HK-2 (cell line): ENCODE measurements at regions not wholly inside any gene's neighbourhood (a gene's known extent, or its start where the extent isn't known, plus 50 kb on each side); places are given as distances from the start of the nearest gene placed in this dataset.
"Not testable (repeated sequence)": the region's sequence is repeated elsewhere in the genome, so short reads cannot be mapped to it uniquely, and the experiment has no call there.

Experiments
- DNase-seq: peaks from one replicate; pipeline ENCODE4 v3.0.0-alpha.2; 2018; ENCODE audit not compliant: unreplicated experiment

DNA sequence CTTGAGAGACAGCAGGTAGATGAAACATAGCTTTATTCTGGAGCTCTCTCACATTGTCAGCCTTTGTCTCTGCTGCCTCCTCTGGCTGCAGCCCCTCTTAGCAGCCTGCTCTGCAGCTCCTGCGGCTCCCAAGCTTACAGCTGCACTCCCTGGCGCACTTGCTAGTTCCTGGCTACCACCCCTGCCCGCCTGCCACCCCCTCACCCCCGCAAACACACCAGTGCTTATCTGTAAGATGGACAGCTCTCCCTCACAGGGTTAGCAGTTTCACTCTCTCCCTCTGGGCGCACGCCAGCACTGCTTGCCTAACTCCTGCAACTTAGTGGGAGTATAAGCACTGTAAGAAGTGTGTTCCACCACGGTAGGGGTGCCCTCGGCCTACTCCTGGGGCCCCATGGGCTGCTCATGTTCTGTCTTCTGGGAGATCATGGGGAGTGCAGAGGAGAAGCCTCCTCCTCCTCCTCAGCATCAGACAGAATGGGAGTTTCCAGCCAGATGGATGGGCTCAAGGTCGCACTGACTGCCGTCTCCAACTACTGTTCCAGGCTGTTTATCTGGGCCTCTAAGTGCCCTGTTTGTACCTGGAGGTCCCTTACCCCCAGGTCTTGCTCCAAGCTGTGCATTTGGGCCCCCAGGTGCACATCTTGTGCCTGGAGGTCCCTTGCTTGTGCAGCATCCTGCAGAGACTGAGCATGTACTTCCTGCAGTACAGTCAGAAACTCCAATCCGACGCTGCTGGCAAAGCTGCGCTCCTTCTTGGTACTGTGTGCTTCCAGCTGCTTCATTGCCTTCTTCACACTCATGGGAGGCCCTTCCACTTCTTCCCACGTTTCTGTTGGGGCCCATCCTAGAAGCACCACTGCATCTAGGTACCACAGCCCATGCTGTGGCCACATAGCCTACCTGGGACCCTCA is 1388.1 kb downstream of the AMY1C start:
- DNase-seq, result no peak

DNA sequence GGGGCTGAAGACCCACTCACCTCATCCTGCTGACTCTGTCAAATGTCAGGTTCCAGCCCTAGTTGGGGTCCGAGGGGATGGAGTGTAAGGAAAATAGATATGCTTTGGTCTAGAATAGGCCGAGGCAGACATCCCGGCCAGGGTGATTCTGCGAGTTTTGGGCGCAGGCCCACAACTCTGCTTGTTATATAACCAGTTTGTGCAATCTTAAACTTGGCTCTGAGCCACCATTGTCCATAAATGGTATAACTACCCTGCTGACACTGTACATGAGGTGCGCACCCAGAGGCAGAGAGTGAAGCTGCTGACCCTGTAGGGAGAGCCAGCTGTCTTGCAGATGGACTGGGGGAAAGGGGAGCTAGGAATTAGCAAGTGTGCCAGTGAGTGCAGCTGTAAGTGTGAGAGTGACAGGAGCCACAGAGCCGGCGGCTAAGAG is 1388.8 kb downstream of the AMY1C start:
- no peak for DNase-seq

DNA sequence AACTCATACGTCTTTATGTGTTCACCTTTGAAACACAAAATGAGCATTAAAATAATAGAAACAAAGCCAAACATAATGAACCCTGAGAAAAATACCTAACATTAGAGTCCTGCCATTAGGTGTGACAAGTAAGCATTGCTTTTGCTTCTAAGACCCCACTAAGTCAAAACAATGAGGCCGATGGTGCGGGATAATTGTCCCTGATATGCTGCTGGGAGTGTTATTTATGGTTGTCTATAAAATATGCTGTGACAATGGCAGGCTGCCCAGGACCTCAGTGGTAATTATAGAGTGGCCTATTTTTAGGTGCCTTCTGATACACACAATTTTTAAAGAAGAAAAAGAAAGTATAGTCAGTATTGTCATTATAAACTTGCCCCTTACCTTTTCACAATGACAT is 1423.1 kb downstream of the AMY1C start:
- DNase-seq, result no peak

DNA sequence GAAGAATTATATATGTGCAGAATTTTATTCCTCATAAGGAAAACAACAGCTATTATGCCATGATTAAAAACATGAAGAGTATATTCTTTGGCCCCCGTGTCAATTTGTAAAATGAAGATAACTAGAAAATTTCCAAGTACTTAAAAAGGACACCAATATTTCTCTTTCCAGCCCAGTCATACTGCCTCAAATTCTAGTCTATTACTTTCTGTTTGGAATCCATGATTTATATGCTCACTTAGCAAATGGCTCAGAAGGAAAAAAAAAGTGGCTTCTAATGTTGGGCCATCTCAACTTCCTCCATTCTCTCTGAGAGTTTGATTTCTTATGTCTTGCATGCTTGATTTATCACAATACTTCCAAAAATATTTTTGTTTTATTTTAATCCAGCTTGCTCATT is 1431.1 kb downstream of the AMY1C start:
- DNase-seq, result no peak

DNA sequence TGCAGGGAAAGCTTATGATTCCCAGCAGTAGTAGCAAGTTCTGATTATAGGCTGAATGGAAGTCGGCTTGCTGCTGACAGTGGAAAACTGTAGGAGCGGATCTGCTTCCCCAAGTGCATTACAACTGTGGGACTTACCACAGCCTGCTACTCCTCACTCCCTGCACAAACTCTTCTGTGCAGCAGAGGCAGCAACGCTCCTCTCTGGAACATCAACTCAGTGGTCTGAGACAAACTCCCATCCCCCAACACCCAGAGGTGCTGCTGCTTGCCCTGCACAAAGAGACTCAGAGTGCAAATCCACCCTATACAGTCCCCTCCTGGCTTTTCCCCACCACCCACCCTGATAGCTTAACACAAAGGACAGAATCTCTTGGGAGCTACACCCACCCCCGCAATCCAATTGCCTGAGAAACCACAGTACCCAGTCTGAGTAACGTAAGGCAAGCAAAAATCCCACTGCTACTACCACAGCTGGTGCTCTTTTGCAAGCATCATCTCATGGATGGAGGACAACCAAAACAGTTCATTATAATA is 1455.2 kb downstream of the AMY1C start:
- DNase-seq, result no peak

DNA sequence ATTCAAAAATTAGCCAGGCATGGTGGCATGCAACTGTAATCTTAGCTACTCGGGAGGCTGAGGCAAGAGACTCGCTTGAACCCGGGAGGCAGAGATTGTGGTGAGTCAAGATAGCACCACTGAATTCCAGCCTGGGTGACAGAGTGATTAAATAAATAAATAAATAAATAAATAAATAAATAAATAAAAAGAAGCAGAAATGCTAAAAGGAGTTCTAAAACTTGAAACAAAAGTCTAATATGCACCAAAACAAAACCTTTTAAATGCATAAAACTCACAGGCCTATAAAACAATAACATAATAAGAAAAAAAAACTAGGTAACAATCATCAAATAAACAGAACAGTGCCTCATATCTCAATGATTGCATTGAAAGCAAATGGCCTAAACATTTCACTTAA is 1458.9 kb downstream of the AMY1C start:
- DNase-seq, result no peak

DNA sequence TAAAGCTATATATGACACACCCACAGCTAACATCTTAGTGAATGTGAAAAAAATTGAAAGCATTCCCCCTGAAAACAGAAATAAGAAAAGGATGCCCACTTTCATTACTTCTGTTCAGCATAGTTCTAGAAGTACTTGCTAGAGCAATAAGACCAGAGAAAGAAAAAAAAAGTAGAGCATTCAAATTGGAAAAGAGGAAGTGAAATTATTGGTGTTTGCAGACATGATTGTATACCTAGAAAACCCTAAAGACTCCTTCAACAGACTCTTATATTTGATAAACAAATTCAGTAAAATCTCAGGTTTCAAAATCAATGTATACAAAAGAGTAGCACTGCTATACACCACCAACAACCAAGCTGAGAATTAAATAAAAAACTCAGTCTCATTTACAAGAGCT is 1461.0 kb downstream of the AMY1C start:
- DNase-seq, result no peak

DNA sequence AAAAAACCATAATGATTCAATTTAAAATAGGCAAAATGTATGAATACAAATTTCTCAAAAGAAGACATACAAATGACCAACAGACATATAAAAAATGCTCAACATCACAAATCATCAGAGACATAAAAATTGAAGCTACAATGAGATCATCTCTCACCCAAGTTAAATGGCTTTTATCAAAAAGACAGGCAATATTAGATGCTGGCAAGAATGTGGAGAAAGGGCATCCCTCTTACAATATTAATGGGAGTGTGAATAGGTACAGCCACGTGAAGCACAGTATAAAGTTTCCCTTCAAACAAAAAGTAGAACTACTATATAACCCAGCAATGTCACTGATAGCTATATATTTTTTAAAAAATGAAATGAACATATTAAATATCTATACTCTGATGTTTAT is 1481.7 kb downstream of the AMY1C start:
- DNase-seq, result no peak

DNA sequence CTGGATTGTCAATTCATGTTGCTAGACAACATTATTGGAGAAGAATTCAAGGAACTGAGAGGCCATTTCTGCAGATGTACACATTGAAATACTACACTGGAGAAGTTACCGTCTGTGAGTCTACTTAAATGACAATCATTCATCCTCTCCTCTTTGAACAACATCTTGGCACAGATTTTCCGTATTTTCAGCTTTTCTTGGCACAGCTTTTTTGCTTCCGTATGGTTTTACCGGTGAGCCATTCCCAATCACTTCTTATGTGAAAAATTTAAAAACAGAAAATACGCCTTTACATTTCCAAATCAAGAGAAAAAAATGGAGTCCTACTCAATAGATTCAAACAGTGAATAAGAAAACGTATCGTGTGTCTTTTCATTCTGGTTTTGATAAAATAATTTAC is 1493.7 kb downstream of the AMY1C start:
- DNase-seq, result no peak

DNA sequence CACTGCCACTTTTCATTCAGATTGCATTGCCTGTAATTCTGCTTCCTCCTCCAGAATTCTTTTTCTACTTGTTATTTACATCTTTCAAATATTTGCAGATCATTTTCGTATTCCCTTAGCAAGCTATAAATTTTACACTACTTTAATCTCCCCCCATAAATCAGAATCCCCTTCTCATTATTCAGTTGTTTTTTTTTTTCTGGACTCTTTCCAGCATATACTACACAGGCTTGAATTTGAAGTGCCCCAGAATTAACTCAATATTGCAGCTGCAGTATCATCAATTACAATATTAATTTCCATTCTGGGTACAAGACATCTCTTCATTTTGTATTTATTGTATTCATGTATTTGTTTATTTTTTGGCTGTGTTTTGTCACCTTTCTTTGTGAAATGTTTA is 1494.3 kb downstream of the AMY1C start:
- DNase-seq, result no peak

DNA sequence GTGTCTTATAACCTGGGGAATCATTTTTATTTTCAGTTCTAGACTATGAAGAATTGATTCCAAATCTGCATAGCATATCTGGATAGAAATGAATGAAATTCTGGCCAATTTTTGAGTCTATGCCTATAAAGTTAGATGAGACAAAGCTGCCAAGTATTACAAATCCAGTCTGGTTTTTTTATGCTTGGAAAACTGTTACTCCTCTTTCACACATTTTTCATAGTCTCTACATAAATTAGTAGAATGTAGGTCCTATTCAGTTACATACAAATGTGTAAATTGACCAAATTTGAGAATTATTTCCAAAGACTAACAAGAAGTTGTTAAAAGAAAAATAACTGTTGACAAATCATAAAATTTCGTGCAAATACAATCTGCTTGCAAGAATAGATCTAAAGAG is 1505.2 kb downstream of the AMY1C start:
- no peak for DNase-seq

DNA sequence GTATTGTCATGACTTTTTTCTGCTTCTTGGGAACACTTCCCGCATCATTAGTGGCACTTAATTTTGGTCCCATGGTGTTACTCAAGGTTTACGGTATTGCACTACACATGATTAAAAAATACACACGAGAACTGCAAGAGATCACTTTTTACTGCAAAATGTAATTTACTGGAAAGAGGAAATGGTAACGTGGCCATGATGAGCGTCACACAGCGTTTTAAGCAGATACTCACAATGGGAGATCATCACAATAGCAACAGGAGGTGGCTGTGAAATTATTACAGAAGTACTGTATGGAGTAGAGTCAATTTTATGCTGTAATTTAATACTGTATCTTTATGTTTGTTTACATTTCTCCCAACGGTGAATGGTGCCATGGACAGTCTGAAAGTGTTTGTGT is 1510.3 kb downstream of the AMY1C start:
- no peak for DNase-seq

DNA sequence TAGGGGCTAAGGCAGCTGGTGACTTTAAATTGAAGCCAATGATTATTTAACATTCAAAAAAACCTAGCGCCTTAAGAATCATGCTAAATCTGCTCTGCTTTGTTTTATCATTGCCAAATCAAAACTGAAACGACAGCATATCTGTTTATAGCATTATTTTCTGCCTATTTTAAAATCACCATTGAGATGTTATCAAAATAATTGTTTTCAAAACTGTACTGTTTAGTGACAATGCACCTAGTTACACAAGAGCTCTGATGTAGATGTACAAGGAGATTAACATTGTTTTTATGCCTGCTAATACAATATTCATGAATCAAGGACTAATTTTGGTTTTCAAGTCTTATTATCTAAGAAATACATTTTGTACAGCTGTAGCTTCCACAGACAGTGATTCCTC is 1521.3 kb downstream of the AMY1C start:
- no peak for DNase-seq

DNA sequence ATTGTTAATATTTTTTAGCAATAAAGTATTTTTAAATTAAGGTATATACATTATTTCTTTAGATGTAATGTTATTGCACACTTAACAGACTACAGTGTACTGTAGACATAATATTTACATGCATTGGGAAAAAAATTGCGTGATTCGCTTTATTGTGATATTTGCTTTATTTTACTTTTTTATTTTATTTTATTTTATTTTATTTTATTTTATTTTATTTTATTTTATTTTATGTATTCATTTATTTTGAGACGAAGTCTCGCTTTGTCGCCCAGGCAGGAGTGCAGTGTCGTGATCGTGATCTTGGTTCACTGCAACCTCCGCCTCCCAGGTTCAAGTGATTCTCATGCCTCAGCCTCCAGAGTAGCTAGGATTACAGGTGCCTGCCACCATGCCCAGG is 1522.7 kb downstream of the AMY1C start:
- DNase-seq, result not testable (repeated sequence)

DNA sequence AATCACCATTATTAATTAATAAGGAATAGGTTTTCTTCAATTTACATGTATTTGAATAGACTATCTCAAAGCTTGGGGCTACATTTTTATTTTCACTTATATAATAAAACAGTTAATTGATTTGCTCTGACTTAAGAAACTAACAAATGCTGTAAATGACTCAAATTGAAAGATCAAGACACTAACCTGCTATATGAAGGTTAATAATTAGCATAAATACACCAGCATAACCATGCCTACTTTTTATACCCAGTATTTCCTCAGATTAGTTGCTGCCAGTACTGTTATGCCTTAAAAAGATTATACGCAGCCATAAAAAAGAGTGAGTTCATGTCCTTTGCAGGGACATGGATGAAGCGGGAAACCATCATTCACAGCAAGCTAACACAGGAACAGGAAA is 1545.1 kb downstream of the AMY1C start:
- DNase-seq, result no peak

DNA sequence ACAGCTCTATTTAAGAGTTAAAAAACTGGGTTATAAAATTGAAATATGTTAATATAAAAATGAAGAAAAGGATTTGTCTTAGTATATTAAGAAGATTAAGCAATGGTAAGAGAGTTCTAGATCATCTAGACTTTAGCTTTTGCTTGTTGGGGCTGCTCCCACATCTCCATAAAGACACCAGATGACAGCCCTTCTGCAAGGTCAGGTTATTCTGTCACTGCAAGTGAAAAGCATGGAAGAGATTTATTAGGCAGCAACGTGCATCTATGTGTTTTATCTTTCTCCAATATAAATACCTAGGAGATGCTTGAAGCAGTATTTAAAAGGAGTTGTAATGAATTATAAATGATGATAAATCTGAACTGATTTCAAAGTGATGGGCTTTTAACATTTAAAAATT is 1560.4 kb downstream of the AMY1C start:
- DNase-seq, result no peak

DNA sequence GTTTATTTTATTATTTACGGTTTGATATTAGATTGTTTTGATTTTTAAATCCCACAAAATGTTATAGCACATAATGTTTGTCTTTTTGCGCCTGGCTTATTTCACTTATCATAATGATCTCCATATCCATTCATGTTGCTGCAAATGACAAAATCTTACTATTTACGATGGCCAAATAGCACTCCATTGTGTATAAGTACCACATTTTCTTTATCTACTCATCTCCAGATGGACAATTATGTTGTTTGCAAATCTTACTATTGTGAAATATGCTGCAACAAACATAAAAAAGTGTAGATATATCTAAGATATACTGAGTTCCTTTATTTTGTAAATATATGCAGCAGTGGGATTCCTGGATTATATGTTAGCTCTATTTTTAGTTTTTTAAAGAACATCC is 1568.3 kb downstream of the AMY1C start:
- DNase-seq, result no peak

DNA sequence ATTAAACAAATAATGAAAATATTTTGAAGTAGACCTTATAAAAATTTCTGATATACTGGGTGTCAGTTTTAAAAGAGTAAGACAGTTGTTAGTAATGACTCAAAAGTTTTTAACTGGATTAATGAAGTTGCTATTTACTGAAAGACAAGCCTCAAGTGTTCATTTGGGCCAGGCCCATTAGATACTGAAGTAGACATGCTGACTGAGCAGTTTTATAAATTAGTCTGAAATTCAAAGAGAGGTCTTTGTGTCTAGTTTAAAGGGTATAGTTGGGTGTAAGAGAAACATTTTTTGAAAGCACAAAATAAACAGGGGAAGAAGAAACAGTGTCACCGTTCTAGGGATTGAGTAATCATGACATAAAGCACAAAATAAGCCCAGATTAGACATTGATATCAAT is 1577.2 kb downstream of the AMY1C start:
- DNase-seq, result no peak

DNA sequence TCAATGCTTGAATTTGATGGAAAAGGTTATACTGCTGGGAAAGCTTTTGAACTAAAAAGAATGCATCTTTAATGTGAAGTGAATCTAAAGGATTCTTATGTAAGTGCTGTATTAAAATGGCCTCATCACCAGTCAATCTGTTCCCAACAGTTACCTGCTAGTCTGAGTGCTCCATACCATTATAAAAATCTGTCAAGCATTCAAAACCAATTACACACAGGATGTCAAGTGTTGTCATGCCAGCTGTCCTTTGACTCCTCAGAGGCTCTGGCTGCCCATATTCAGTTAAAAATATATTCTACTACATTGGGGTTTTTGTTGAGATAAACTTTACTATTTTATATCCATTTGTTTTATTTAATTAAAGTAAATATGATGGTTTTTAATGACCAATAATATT is 1587.7 kb downstream of the AMY1C start:
- DNase-seq, result no peak

DNA sequence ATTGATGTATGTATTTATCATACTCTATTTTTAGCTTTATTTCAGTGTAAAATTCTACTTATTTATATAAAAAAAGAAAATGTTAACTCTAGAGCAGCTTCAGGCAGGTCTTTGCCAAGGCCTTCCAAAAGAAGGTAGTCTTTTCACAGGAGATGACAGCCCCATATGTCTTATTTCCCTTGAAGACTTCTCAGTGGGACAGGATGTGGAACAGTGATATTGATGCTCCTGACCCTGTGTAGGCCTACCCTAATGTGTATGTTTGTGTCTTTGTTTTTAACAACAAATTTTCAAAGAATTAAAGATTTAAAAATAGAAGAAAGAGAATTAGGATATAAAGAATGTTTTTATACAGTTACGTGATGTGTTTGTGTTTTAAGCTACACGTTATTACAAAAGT is 1593.6 kb downstream of the AMY1C start:
- DNase-seq, result no peak

DNA sequence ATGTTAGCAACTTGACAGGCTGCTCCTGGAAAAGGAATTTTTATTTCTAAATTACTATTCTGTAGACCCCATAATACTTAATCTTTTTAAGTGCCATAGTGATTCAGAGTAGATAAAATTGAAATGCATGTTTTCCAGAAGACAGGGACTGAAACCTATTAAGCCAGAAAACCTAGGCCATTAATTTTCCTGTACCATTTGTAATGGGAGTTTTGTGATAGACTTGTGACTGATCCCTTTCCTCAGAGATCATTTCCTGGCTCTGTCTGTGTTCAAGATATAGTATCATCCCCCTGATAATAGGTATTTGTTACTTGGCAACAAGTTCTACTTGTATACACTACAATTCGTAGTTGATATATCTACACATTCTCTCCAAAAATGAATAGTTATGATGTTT is 1609.8 kb downstream of the AMY1C start:
- DNase-seq, result no peak

DNA sequence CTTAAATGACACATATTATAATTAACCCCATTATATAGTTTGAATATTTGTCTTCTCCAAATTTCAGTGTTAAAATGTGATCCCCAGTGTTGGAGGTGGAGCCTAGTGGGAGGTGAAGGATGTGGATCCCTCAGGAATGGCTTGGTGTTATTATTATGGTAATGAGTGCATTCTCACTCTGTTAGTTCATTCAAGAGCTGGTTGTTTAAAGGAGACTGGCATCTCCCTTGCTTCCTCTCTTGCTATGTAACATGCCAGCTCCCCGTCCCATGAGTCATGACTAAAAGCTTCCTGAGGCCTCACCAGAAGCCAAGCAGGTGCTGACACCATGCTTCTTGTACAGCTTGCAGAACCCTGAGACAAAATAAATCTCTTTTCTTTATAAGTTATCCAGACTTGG is 1612.7 kb downstream of the AMY1C start:
- no peak for DNase-seq

DNA sequence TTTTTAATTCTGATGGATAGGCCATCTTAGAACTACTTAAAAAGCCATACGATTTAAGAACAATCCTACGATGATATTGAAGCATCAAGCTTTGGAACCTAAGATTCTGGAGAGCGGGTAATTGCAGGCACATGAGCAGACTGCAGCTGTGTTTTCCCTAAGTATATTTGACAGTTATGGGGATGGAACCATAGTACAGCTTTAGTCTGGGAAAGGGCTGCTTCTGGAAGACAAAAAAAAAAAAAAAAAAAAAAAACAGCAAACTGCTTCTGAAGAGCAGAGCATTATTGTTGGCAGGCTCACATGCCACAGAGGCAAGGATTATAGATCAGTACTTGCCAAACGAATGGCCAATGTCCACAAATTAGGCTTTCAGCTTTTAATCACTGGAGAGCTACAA is 1618.7 kb downstream of the AMY1C start:
- DNase-seq, result no peak

DNA sequence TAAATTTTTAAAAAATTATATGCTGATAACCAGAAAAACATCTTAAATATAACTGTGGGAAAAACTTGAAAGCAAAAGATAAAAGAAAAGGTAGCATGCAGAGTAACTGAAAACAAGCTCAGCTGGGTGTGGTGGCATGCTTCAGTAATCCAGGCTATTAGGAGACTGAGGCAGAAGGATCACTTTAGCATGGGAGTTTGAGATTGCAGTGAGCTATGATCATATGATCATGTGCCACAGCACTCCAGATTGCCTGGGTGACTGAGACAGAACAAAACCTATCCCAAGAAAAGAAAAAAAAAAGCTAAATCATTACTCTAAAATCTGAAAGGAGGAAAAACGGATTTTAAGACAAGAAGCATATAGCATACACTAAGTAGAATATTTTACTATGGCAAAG is 1624.0 kb downstream of the AMY1C start:
- no peak for DNase-seq
